Stimulated activated CD8-positive, alpha-beta memory T cell treated with anti-CD3 and anti-CD28 coated beads, Interleukin-12 subunit alpha, Interleukin-12 subunit beta, amount 100 ng/mL, for 24 hours (primary cell): ENCODE measurements at regions not wholly inside any gene's neighbourhood (a gene's known extent, or its start where the extent isn't known, plus 50 kb on each side); places are given as distances from the start of the nearest gene placed in this dataset.

Source experiments
- DNase-seq: peaks from one replicate; pipeline ENCODE4 v3.0.0-alpha.2; 2020; ENCODE audit errors: extremely low read depth

GRCh38 chr3:178244733-178245709 lies 291.2 kb upstream of the KCNMB2 start:
- DNase-seq: no peak

DNA sequence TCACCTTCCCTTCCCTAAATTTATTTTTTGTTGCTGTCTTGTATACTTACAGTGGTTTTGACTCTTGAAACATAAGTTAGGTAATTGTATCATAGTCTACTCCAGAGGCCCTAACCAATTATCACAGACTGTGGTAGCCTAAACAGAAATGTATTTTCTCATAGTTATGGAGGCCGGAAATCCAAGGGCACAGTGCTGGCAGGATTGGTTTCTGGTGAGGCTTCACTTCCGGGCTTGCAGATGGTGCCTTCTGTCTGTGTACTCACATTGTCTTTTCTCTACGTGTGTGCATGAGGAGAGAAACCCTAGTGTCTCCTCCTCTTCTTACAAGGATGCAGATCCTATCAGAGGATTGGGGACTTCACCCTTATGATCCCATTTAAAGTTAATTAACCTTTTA lies 290.2 kb upstream of the KCNMB2 start:
- DNase-seq: no peak

- DNase-seq: no peak
Observed at GRCh38 chr3:178255315-178255714, 280.9 kb upstream of the KCNMB2 start.

- DNase-seq: no peak
Observed at GRCh38 chr3:178257491-178257890, 278.7 kb upstream of the KCNMB2 start.

- DNase-seq: no peak
Observed at GRCh38 chr3:178258121-178258520, 278.1 kb upstream of the KCNMB2 start.

DNA sequence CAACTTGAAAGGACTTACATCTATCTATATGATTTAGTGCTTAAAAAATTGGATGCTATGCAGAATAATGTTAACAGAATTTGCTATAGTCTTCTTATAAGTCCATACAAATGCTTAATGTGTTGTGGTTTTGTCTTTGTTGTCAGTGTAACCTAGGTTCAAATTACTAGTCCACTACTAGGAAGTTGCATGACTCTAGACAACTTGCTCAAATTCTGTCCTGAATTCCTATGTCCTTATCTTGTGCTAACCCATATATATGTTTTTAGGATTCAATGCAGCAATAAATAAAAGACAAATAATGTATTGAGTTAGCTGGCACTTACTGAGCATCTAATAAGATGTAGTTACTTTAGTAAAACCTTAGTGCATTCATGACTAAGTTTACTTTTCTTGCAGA lies 276.5 kb upstream of the KCNMB2 start:
- DNase-seq: no peak

DNA sequence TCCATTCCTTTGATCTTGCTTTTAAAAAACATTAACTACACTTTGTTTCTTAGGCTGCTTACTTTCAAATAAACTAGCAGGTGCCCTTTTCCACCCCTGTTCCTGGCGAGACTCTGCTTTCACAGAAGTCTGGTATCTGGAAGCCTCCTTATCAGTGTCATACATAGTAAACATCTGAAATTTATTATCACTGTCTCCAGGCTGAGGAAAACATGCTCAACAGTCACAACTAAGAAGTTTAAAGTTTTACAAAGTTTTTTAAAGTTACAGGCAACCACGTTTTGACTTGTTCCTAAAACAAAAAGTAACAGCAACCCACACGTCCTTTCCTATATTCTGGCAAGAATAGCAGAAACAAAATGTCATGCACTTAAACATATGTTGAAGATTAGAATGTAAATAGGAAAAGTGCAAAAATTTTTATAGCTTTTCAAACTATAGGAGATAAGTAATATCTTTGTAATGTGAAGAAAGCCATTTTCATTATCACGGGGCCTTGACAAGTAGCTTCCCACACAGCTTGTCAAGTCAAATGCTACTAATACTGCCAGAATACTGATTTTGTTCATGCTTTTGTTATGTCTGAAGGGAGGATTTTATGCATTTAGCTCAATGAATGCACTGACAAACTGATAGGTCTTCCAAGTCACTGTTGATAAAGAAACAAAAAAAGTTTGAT lies 275.2 kb upstream of the KCNMB2 start:
- DNase-seq: no peak

DNA sequence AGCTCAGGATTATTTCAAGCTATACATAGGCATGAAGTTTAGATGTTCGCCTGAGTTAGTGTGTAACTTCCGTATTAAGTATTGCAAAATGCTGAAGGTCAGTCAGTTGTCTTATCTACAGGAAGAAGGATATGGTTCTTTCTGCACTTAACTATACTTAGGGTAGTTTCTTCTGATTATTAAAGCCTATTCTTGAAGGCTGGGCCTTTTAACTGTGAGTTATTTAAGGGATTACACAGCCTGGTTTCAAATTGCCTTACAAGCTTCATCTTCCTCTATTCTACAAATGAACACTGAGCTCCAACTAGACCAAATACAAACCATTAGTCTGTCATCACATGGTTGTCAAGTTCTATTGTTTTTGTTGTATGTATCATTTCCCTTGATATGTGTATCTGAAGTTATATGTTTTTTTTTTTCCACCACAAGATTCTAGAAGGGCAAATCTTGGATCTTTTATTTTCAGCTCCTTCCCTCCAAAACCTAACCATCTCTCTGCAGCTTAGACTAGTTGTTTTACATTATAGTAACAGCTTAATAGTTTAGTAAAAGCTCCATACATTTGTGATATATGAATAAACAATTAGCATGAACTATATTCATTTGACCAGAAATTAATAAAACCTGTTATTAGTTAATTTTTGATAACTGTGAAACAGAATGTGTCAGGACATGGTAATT lies 272.9 kb upstream of the KCNMB2 start:
- DNase-seq: no peak

- DNase-seq: no peak
Observed at GRCh38 chr3:178267158-178267844, 268.9 kb upstream of the KCNMB2 start.

DNA sequence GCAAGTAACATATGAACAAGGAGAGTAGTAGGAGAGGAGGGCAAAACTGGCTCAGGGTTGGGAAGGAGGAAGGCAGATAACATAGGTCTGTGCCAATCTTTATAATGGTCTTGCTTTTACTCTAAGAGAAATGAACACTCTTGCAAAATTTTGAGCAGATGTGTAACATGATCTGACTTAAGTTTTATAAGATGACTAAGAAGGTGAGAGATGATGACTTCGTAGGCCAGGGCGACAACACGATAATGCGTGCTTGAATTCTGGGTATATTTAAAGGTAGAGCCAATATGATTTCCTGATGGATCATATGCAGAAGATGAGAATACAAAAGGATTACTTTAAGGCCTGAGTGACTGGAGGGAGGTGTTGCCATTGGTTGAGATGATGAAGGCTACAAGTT lies 265.4 kb upstream of the KCNMB2 start:
- no peak for DNase-seq

- DNase-seq: no peak
Observed at GRCh38 chr3:178271740-178272387, 264.4 kb upstream of the KCNMB2 start.

- no peak for DNase-seq
Observed at GRCh38 chr3:178272841-178273240, 263.4 kb upstream of the KCNMB2 start.

GRCh38 chr3:178274711-178275110 lies 261.5 kb upstream of the KCNMB2 start:
- no peak for DNase-seq

DNA sequence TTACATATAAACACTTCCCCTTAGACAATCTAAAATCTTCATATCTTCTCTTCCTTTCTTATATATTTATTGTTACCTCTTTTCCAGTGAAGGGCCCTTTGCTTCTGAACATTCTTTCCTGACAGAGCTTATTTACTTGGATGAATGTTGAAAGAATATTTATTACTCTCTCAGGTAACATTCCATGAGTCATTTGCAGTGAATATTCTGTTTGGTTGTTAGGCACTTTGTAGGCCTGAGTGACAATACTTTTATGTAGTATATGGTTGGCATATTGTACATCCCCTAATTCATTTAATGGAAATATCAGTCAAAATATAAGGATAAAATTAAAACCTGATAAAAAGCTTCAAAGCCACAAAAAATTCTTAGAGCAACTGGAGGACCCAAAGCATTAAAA lies 260.9 kb upstream of the KCNMB2 start:
- no peak for DNase-seq

- DNase-seq: no peak
Observed at GRCh38 chr3:178275793-178276192, 260.4 kb upstream of the KCNMB2 start.

- no peak for DNase-seq
Observed at GRCh38 chr3:178277605-178278004, 258.6 kb upstream of the KCNMB2 start.

DNA sequence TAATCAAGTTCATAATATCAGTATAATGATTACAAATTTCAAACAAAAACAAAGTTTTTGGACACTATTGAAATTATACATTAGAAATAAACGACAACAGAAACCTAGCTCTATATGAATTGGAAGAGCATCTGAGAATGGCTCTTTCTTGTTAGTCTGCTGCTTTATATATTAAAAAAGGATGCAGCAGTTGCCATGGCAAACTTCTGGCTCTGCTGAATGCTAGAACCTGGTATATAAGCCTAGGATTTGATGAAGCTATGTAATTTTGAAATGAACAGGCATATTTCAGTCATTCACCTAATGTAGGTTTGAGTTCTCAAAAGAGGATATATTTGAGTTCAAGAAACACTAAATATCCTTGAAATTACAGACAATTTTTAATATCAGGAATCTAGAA lies 252.7 kb upstream of the KCNMB2 start:
- DNase-seq: no peak

- DNase-seq: no peak
Observed at GRCh38 chr3:178284181-178284580, 252.1 kb upstream of the KCNMB2 start.

GRCh38 chr3:178288074-178288473 lies 248.2 kb upstream of the KCNMB2 start:
- DNase-seq: no peak

DNA sequence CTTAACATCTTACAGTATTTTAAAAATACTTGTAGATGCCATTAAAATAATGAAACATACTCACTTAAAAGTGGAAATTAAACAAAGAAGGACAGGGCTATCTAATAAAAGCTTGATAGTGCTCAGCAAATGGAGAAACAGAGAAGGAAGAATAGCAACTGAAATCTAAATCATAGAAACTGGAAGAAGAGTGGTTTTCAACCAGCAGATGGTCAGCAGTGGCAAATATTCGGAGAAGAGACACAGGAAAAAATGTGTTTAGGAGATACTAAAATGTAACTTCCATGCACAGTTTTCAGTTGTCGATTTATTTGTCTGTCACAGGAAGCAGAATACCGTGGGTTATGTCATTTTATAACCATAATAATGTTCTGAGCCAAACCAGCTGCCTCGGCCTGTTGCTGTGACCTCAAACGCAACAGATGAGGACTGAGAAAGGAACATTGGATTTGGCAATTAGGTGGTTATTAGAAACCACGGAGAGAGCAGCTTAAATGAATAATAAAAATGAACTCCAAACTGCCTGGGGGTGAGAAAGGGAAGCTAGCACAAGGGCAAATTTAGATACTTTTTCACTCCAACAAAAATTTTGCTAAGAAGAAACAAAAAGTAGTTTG lies 246.6 kb upstream of the KCNMB2 start:
- DNase-seq: no peak
